Endodermal cell (in vitro differentiated cells): ENCODE measurements at regions not wholly inside any gene's neighbourhood (a gene's known extent, or its start where the extent isn't known, plus 50 kb on each side); places are given as distances from the start of the nearest gene placed in this dataset.

Source experiments
- DNase-seq: peaks from one replicate; pipeline ENCODE4 v3.0.0-alpha.2; 2017
- H3K27ac ChIP-seq: 2 replicates; pipeline ENCODE4 v1.5.1; 2013; ENCODE audit warnings: mild to moderate bottlenecking, low read depth, low read length, moderate library complexity
- H3K27me3 ChIP-seq: 2 replicates; pipeline ENCODE4 v1.6.1; 2013; ENCODE audit warnings: mild to moderate bottlenecking, low read length, moderate library complexity; ENCODE audit not compliant: insufficient read depth, control insufficient read depth, poor library complexity, severe bottlenecking
- H3K36me3 ChIP-seq: 2 replicates; pipeline ENCODE4 v1.7.0; 2013; ENCODE audit warnings: mild to moderate bottlenecking, low read length, moderate library complexity; ENCODE audit not compliant: control insufficient read depth, insufficient read depth
- H3K4me1 ChIP-seq: one replicate; pipeline ENCODE4 v1.7.0; 2013; ENCODE audit warnings: low read length; ENCODE audit not compliant: control insufficient read depth, insufficient read depth
- H3K4me3 ChIP-seq: 2 replicates; pipeline ENCODE4 v1.5.1; 2013; ENCODE audit warnings: mild to moderate bottlenecking, low read length, moderate library complexity
- H3K9ac ChIP-seq: 2 replicates; pipeline ENCODE4 v1.6.1; 2013; ENCODE audit warnings: mild to moderate bottlenecking, low read length, moderate library complexity; ENCODE audit not compliant: poor library complexity, severe bottlenecking; ENCODE audit errors: extremely low read depth
- H3K9me3 ChIP-seq: 2 replicates; pipeline ENCODE4 v1.6.1; 2013; ENCODE audit warnings: mild to moderate bottlenecking, low read length, moderate library complexity; ENCODE audit not compliant: control insufficient read depth
- H3K27ac Mint-ChIP-seq: 2 replicates; pipeline ENCODE4 v1.8.0; 2020; ENCODE audit warnings: mixed read lengths
- H3K27me3 Mint-ChIP-seq: 2 replicates; pipeline ENCODE4 v1.8.0; 2021; ENCODE audit warnings: mild to moderate bottlenecking, mixed read lengths; ENCODE audit not compliant: insufficient read depth
- H3K36me3 Mint-ChIP-seq: 2 replicates; pipeline ENCODE4 v1.8.0; 2020; ENCODE audit warnings: low read depth, mixed read lengths
- H3K4me1 Mint-ChIP-seq: 2 replicates; pipeline ENCODE4 v1.8.0; 2020; ENCODE audit warnings: mixed read lengths
- H3K4me3 Mint-ChIP-seq: 2 replicates; pipeline ENCODE4 v1.8.0; 2020; ENCODE audit warnings: mild to moderate bottlenecking, moderate library complexity, mixed read lengths
- H3K9me3 Mint-ChIP-seq: 2 replicates; pipeline ENCODE4 v1.8.0; 2020; ENCODE audit warnings: mild to moderate bottlenecking, mixed read lengths
- WGBS, 2 experiments: methylation state at CpG; one replicate each; pipeline versions ENCODE4 v1.1.5 to v1.1.7; 2013; ENCODE audit warnings: missing lambda C conversion rate in 2 of 2, mixed read lengths in 1 of 2; ENCODE audit not compliant: insufficient coverage in 1 of 2, insufficient read length in 1 of 2; 5-methylcytosine and 5-hydroxymethylcytosine counted together
- TF ChIP-seq, protein P1 (sequence below): fragments of 200-600 bp; sonication (generic); conservative IDR thresholded peaks from 2 replicates; pipeline ENCODE4 v1.5.0; 2021; ENCODE audit warnings: antibody characterized with exemption, mild to moderate bottlenecking

DNA sequence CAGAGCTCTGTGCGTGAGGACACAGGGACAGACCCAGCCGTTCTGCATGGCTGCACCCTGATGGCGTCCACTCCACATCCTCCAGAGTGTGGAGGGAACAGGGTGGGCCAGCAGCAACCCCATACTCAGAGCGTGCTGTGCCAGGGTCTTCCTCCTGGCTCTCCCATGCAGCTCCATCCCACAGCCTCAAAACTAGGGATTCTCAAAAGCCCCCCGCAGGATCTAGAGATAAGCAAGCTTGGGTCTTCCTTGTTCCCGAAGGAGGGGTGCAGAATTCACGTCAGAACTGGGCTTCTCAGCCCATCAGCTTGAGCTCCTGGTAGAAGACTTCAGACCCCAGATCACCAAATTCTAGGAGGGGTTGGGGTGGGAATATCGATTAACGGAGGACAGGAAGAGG lies 858.8 kb downstream of the TBC1D22A start:
- Histone ChIP-seq H3K4me3 (no peak overlapping the region), H3K27me3 (no peaks in the 10 kb centered on the region), H3K36me3 (no peaks in the 10 kb centered on the region), H3K9me3 (peaks cover 10% of the 10 kb centered on the region), H3K9ac (no peak overlapping the region), H3K27ac (no peak overlapping the region), H3K4me1 (no peaks in the 10 kb centered on the region)
- Mint-ChIP-seq H3K4me3 (no peak overlapping the region), H3K27ac (no peak overlapping the region), H3K9me3 (peaks cover 69% of the 10 kb centered on the region), H3K36me3 (no peaks in the 10 kb centered on the region), H3K27me3 (peaks cover 5% of the 10 kb centered on the region), H3K4me1 (no peaks in the 10 kb centered on the region)
- 89 to 95% methylated on average over 4 to 9 of the region's 9 CpGs for WGBS, 2 experiments
- TF ChIP-seq, protein P1, sequence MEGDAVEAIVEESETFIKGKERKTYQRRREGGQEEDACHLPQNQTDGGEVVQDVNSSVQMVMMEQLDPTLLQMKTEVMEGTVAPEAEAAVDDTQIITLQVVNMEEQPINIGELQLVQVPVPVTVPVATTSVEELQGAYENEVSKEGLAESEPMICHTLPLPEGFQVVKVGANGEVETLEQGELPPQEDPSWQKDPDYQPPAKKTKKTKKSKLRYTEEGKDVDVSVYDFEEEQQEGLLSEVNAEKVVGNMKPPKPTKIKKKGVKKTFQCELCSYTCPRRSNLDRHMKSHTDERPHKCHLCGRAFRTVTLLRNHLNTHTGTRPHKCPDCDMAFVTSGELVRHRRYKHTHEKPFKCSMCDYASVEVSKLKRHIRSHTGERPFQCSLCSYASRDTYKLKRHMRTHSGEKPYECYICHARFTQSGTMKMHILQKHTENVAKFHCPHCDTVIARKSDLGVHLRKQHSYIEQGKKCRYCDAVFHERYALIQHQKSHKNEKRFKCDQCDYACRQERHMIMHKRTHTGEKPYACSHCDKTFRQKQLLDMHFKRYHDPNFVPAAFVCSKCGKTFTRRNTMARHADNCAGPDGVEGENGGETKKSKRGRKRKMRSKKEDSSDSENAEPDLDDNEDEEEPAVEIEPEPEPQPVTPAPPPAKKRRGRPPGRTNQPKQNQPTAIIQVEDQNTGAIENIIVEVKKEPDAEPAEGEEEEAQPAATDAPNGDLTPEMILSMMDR, result no peak
- peak; percentile 26 for DNase-seq

DNA sequence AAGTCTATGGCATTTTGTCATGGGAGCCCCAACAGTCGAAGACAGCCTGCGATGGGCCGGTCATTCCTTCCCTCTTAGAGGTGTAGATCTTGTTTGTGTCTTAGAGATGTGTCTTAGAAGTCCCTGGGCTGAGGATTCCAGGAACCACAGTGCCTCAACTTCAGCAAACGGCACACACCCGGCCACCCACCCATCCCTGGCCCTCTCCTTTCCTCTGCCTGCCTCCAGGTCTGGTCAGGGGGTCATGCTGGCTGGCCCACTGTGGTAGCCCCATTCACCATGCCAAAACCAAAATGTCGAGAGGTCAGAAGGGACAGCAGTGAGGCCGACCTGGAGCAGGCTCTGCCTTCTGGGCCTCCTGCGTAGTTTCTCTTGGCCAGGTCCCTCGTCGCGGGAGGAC lies 857.9 kb downstream of the TBC1D22A start:
- WGBS, 2 experiments, result 90% methylated on average over 11 of the region's 11 CpGs; no CpG with 5 or more reads in 1 of the 2 experiments
- peak; percentile 17 for DNase-seq
- TF ChIP-seq, protein P1, result no peak
- H3K27ac ChIP-seq, result no peak overlapping the region
- Mint-ChIP-seq H3K4me1 (no peaks in the 10 kb centered on the region), H3K9me3 (peaks cover 68% of the 10 kb centered on the region), H3K36me3 (no peaks in the 10 kb centered on the region), H3K27ac (no peak overlapping the region), H3K4me3 (no peak overlapping the region), H3K27me3 (peaks cover 5% of the 10 kb centered on the region)
- H3K27me3 ChIP-seq, result no peaks in the 10 kb centered on the region
- H3K4me1 ChIP-seq, result no peaks in the 10 kb centered on the region
- H3K36me3 ChIP-seq, result no peaks in the 10 kb centered on the region
- H3K9me3 ChIP-seq, result peaks cover 10% of the 10 kb centered on the region
- no peak overlapping the region for H3K9ac ChIP-seq
- H3K4me3 ChIP-seq, result no peak overlapping the region

DNA sequence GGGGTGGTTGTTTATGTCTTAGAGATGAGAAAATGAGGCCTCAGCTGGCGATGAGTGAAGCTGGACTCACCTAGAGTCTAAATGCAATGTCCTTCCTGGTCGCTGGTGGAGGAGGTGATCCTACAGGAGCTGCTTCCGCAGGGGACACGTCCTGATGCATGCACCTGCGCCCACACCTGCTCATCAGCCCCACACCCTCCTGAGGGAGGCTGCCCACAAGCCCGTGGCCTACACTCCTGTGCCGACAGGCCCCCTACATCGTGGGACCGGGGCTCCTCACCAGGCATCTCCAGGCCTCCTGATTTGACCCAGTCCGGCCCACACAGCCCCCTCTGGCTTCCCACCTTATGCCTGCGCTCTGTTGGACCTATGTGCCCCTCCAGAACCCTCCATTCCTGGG lies 857.2 kb downstream of the TBC1D22A start:
- 90 to 94% methylated on average over 10 to 11 of the region's 11 CpGs for WGBS, 2 experiments
- Histone ChIP-seq H3K27me3 (no peaks in the 10 kb centered on the region), H3K9me3 (peaks cover 10% of the 10 kb centered on the region), H3K27ac (no peak overlapping the region), H3K36me3 (no peaks in the 10 kb centered on the region), H3K4me1 (no peaks in the 10 kb centered on the region), H3K9ac (no peak overlapping the region), H3K4me3 (no peak overlapping the region)
- peak; percentile 34 for DNase-seq
- Mint-ChIP-seq H3K36me3 (no peaks in the 10 kb centered on the region), H3K27me3 (peaks cover 5% of the 10 kb centered on the region), H3K4me1 (no peaks in the 10 kb centered on the region), H3K4me3 (no peak overlapping the region), H3K27ac (no peak overlapping the region), H3K9me3 (peaks cover 70% of the 10 kb centered on the region)
- TF ChIP-seq, protein P1, result no peak
